GM18498 (cell line): ENCODE measurements at regions not wholly inside any gene's neighbourhood (a gene's known extent, or its start where the extent isn't known, plus 50 kb on each side); places are given as distances from the start of the nearest gene placed in this dataset.
"Not testable (repeated sequence)": the region's sequence is repeated elsewhere in the genome, so short reads cannot be mapped to it uniquely, and the experiment has no call there.

Source experiments
- ATAC-seq: cut with Tn5 transposase; IDR thresholded peaks from one replicate; pipeline ENCODE4 v1.9.1; 2021; ENCODE audit warnings: mild to moderate bottlenecking, moderate library complexity; ENCODE audit not compliant: unreplicated experiment

- no peak for ATAC-seq
Observed at GRCh38 chr6:78770765-78771164, 96.6 kb upstream of the IRAK1BP1 start.

DNA sequence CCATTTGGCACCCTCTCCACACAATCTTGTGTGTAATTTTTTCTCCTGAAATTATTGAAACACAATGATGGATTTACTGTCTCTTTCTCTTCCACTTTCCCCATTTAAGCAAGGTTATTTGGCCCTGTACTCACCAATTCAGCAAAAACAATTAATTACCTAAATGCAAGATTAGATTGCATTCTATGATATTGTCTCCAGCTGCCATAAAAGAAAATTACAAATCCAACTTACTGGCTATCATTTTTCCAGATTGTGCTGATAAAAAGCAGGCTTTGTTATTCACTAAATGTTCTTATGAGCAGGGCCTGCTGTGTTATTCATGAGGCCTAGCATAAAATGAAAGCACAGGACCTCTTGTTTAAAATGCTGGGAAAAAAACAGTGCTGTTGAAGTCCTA is 95.8 kb upstream of the IRAK1BP1 start:
- ATAC-seq, result no peak

GRCh38 chr6:78781001-78781400 is 86.3 kb upstream of the IRAK1BP1 start:
- no peak for ATAC-seq

DNA sequence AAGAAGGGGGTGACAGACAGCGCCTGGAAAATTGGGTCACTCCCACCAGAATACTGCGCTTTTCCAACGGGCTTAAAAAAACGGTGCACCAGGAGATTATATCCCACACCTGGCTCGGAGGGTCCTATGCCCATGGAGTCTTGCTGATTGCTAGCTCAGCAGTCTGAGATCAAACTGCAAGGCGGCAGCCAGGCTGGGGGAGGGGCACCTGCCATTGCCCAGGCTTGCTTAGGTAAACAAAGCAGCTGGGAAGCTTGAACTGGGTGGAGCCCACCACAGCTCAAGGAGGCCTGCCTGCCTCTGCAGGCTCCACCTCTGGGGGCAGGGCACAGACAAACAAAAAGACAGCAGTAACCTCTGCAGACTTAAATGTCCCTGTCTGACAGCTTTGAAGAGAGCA is 84.0 kb upstream of the IRAK1BP1 start:
- ATAC-seq, result not testable (repeated sequence)

- no peak for ATAC-seq
Observed at GRCh38 chr6:78797270-78797669, 70.1 kb upstream of the IRAK1BP1 start.

DNA sequence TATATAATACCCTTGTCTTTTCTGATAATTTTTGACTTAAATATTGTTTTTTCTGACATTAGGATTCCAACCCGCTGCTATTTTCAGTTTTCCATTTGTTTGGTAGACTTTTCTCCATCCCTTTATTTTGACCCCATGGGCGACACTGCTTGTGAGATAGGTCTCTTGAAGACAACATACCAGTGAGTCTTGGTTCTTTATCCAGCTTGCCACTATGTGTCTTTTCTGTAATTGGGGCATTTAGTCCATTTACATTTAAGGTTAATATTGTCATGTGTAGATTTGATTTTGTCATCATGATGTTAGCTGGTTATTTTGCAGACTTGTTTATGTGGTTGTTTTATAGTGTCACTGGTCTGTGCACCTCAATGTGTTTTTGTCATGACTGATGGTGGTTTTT is 67.7 kb upstream of the IRAK1BP1 start:
- no peak for ATAC-seq

GRCh38 chr6:78806792-78807191 is 60.6 kb upstream of the IRAK1BP1 start:
- ATAC-seq, result not testable (repeated sequence)

- not testable (repeated sequence) for ATAC-seq
Observed at GRCh38 chr6:78807655-78808355, 59.5 kb upstream of the IRAK1BP1 start.

- no peak for ATAC-seq
Observed at GRCh38 chr6:78808356-78808891, 58.9 kb upstream of the IRAK1BP1 start.

DNA sequence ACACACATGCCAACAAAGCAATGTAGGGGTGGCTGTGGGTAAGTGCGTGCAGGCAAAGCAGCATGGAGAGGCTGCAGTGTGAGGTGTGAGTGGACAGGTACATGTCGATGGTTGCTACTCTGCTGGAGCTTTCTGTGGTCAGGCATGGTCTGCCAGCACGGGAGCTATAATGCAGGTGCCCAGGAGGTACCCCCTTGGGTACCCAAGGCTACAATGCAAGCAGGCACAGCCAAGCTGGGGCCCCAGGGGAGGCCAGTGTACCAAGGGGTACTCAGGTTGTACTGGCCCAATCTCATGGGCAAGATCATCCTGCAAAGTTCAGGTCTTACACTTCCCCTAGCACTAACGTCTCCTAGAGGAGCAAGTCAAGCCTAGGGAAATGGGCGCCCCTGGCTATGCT is 58.4 kb upstream of the IRAK1BP1 start:
- ATAC-seq, result no peak

DNA sequence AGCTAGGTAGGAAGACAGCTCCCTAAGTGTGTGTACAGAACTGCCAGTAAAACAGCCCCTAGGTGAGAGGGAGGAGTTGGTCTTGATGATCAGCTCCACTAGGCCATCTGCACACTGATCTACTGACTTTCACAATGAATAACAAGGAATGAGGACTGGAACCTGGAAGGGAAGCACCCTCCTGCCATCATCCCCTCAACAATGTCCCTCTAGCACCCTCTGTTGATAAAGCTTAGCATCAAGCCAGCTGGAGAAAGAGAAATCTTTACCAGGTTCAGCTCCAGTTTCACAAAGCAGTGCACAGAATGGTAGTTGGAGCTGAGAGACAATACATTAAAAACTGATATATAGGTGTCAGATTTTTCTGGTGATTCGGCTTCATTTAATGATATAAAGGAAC is 57.2 kb upstream of the IRAK1BP1 start:
- peak; percentile 62 for ATAC-seq

DNA sequence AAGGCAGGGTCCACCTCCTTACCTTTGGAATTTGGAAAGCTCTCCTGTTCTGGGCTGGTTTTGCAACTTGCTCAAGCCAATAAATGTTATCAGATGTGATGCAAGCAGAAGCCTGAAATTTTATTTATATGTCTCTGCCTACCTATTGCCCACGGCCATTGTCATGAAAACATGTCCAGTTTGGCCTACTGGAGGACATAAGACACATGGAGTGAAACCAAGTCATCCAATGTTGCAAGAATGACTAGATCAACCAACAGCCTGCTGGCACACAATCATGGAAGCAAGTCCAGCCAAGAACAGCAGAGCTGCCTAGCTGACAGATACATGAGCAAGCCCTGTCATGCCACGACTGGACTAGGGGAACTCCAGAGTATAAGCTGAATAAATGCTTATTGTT is 56.7 kb upstream of the IRAK1BP1 start:
- no peak for ATAC-seq
